ENCODE measurements at regions not wholly inside any gene's neighbourhood (a gene's known extent, or its start where the extent isn't known, plus 50 kb on each side); places are given as distances from the start of the nearest gene placed in this dataset.
"Not testable (repeated sequence)": the region's sequence is repeated elsewhere in the genome, so short reads cannot be mapped to it uniquely, and the experiment has no call there.

GRCh38 chr1:83457281-83457680 is 541.7 kb downstream of the TTLL7 start:
- not testable (repeated sequence) for FAIRE-seq

GRCh38 chr1:83455753-83456152 is 543.2 kb downstream of the TTLL7 start:
- not testable (repeated sequence) for FAIRE-seq

- not testable (repeated sequence) for FAIRE-seq
Observed at GRCh38 chr1:83445873-83446272, 553.1 kb downstream of the TTLL7 start.

- FAIRE-seq = not testable (repeated sequence)
Observed at GRCh38 chr1:83442412-83442811, 556.5 kb downstream of the TTLL7 start.

GRCh38 chr1:83440586-83440985 is 558.3 kb downstream of the TTLL7 start:
- FAIRE-seq = not testable (repeated sequence)

GRCh38 chr1:83440021-83440420 is 558.9 kb downstream of the TTLL7 start:
- FAIRE-seq = not testable (repeated sequence)

- not testable (repeated sequence) for FAIRE-seq
Observed at GRCh38 chr1:83438316-83438715, 560.6 kb downstream of the TTLL7 start.

GRCh38 chr1:83435336-83435735 is 563.6 kb downstream of the TTLL7 start:
- FAIRE-seq = not testable (repeated sequence)

GRCh38 chr1:83427566-83427965 is 571.4 kb downstream of the TTLL7 start:
- FAIRE-seq = not testable (repeated sequence)

GRCh38 chr1:83423382-83423781 is 575.5 kb downstream of the TTLL7 start:
- not testable (repeated sequence) for FAIRE-seq

GRCh38 chr1:83418558-83418957 is 580.4 kb downstream of the TTLL7 start:
- no peak for FAIRE-seq

- FAIRE-seq = not testable (repeated sequence)
Observed at GRCh38 chr1:83413839-83414107, 585.2 kb downstream of the TTLL7 start.

GRCh38 chr1:83410746-83411413 is 588.1 kb downstream of the TTLL7 start:
- FAIRE-seq = not testable (repeated sequence)

- FAIRE-seq = not testable (repeated sequence)
Observed at GRCh38 chr1:83406693-83407371, 592.1 kb downstream of the TTLL7 start.

- FAIRE-seq = not testable (repeated sequence)
Observed at GRCh38 chr1:83405789-83406188, 593.1 kb downstream of the TTLL7 start.

- FAIRE-seq = not testable (repeated sequence)
Observed at GRCh38 chr1:83403500-83403899, 595.4 kb downstream of the TTLL7 start.

- not testable (repeated sequence) for FAIRE-seq
Observed at GRCh38 chr1:83401146-83401545, 597.8 kb downstream of the TTLL7 start.

- not testable (repeated sequence) for FAIRE-seq
Observed at GRCh38 chr1:83400173-83400572, 598.8 kb downstream of the TTLL7 start.

- not testable (repeated sequence) for FAIRE-seq
Observed at GRCh38 chr1:83398125-83398524, 600.8 kb downstream of the TTLL7 start.

GRCh38 chr1:83395130-83395529 is 603.8 kb downstream of the TTLL7 start:
- FAIRE-seq = not testable (repeated sequence)

GRCh38 chr1:83386946-83387345 is 612.0 kb downstream of the TTLL7 start:
- FAIRE-seq = not testable (repeated sequence)

- FAIRE-seq = not testable (repeated sequence)
Observed at GRCh38 chr1:83383107-83383506, 615.8 kb downstream of the TTLL7 start.

GRCh38 chr1:83373018-83373417 is 625.9 kb downstream of the TTLL7 start:
- not testable (repeated sequence) for FAIRE-seq

- not testable (repeated sequence) for FAIRE-seq
Observed at GRCh38 chr1:83369853-83370252, 629.1 kb downstream of the TTLL7 start.
